ENCODE measurements at regions not wholly inside any gene's neighbourhood (a gene's known extent, or its start where the extent isn't known, plus 50 kb on each side); places are given as distances from the start of the nearest gene placed in this dataset.

GRCh38 chr17:52298881-52299280 lies 140.4 kb upstream of the CA10 start:
- no peaks in the 10 kb centered on the region for H3K9me3 ChIP-seq (ENCODE audit: control insufficient read depth, insufficient read depth, low read length)
- H3K79me2 ChIP-seq (ENCODE audit: control insufficient read depth, low read length): no peaks in the 10 kb centered on the region
- no peaks in the 10 kb centered on the region for H4K20me1 ChIP-seq (ENCODE audit: control insufficient read depth, insufficient read depth, low read depth, low read length)
- no peaks in the 10 kb centered on the region for H3F3A ChIP-seq (ENCODE audit: control insufficient read depth, insufficient read depth)
- H3K27me3 ChIP-seq (ENCODE audit: control insufficient read depth, low read length): no peaks in the 10 kb centered on the region
- TF ChIP-seq CTCF (IDR thresholded peaks at IDR 0.05; ENCODE audit: low read depth, low read length, poor library complexity, severe bottlenecking) (no peak), EZH2phosphoT487 (IDR thresholded peaks at IDR 0.05; ENCODE audit: borderline replicate concordance, low read length) (no peak)
- no peaks in the 10 kb centered on the region for H3K4me1 ChIP-seq (ENCODE audit: control insufficient read depth, low read length)
- no peak overlapping the region for H3K27ac ChIP-seq (ENCODE audit: low read depth, low read length)
- no peaks in the 10 kb centered on the region for H3K36me3 ChIP-seq (ENCODE audit: control insufficient read depth, low read length)
- H3K4me2 ChIP-seq (ENCODE audit: low read length): no peak overlapping the region
- no peak overlapping the region for H3K4me3 ChIP-seq (ENCODE audit: low read length)
- no peaks in the 10 kb centered on the region; the same call in 1 of the 2 replicates for H3K9me2 ChIP-seq (replicated peaks; ENCODE audit: control insufficient read depth, low read length)

GRCh38 chr17:52297230-52298010 lies 138.9 kb upstream of the CA10 start:
- Histone ChIP-seq H3K4me3 (ENCODE audit: low read length) (no peak overlapping the region), H3K4me2 (ENCODE audit: low read length) (no peak overlapping the region)
- no peak for TF ChIP-seq EZH2phosphoT487 (IDR thresholded peaks at IDR 0.05; ENCODE audit: borderline replicate concordance, low read length)
- TF ChIP-seq CTCF (IDR thresholded peaks at IDR 0.05; ENCODE audit: low read depth, low read length, poor library complexity, severe bottlenecking): peak; percentile 28

GRCh38 chr17:52294301-52294700 lies 135.8 kb upstream of the CA10 start:
- Histone ChIP-seq H3F3A (ENCODE audit: control insufficient read depth, insufficient read depth) (no peaks in the 10 kb centered on the region), H3K4me3 (ENCODE audit: low read length) (no peak overlapping the region), H3K4me2 (ENCODE audit: low read length) (no peak overlapping the region), H3K4me1 (ENCODE audit: control insufficient read depth, low read length) (no peaks in the 10 kb centered on the region), H3K9me2 (replicated peaks; ENCODE audit: control insufficient read depth, low read length) (no peaks in the 10 kb centered on the region), H3K79me2 (ENCODE audit: control insufficient read depth, low read length) (no peaks in the 10 kb centered on the region), H3K36me3 (ENCODE audit: control insufficient read depth, low read length) (no peaks in the 10 kb centered on the region), H4K20me1 (ENCODE audit: control insufficient read depth, insufficient read depth, low read depth, low read length) (no peaks in the 10 kb centered on the region), H3K27me3 (ENCODE audit: control insufficient read depth, low read length) (no peaks in the 10 kb centered on the region), H3K27ac (ENCODE audit: low read depth, low read length) (no peak overlapping the region), H3K9me3 (ENCODE audit: control insufficient read depth, insufficient read depth, low read length) (no peaks in the 10 kb centered on the region)
- no peak for TF ChIP-seq EZH2phosphoT487 (IDR thresholded peaks at IDR 0.05; ENCODE audit: borderline replicate concordance, low read length)
- no peak for TF ChIP-seq CTCF (IDR thresholded peaks at IDR 0.05; ENCODE audit: low read depth, low read length, poor library complexity, severe bottlenecking)

More at GRCh38 chr17:52297230-52298010, 138.9 kb upstream of the CA10 start:
- Histone ChIP-seq H3F3A (ENCODE audit: control insufficient read depth, insufficient read depth) (no peaks in the 10 kb centered on the region), H3K27ac (ENCODE audit: low read depth, low read length) (no peak overlapping the region), H3K9me2 (replicated peaks; ENCODE audit: control insufficient read depth, low read length) (no peaks in the 10 kb centered on the region; the same call in 1 of the 2 replicates), H3K27me3 (ENCODE audit: control insufficient read depth, low read length) (no peaks in the 10 kb centered on the region), H3K79me2 (ENCODE audit: control insufficient read depth, low read length) (no peaks in the 10 kb centered on the region), H4K20me1 (ENCODE audit: control insufficient read depth, insufficient read depth, low read depth, low read length) (no peaks in the 10 kb centered on the region), H3K9me3 (ENCODE audit: control insufficient read depth, insufficient read depth, low read length) (no peaks in the 10 kb centered on the region), H3K36me3 (ENCODE audit: control insufficient read depth, low read length) (no peaks in the 10 kb centered on the region), H3K4me1 (ENCODE audit: control insufficient read depth, low read length) (no peaks in the 10 kb centered on the region)
